ENCODE measurements at regions not wholly inside any gene's neighbourhood (a gene's known extent, or its start where the extent isn't known, plus 50 kb on each side); places are given as distances from the start of the nearest gene placed in this dataset.

GRCh38 chr2:78845664-78846185 is 179.8 kb upstream of the REG3G start:
- Histone ChIP-seq H3K27ac (replicated peaks) (no peak overlapping the region), H3K4me3 (replicated peaks; ENCODE audit: insufficient read depth, low read length) (no peak overlapping the region), H3K27me3 (ENCODE audit: insufficient read depth, poor library complexity, severe bottlenecking) (no peaks in the 10 kb centered on the region)
- no peak for DNase-seq (ENCODE audit: low read depth in 1 of 2, low spot score in 1 of 2)
- no peak for TF ChIP-seq SPI1 (IDR thresholded peaks at IDR 0.05; ENCODE audit: borderline replicate concordance, low read depth)
- no peak for TF ChIP-seq CTCF (IDR thresholded peaks at IDR 0.05; ENCODE audit: insufficient read depth, low read length)
- TF ChIP-seq GABPA (IDR thresholded peaks at IDR 0.05; ENCODE audit: low read depth): no peak
- no peak for TF ChIP-seq POLR2AphosphoS5 (IDR thresholded peaks at IDR 0.05; ENCODE audit: low read depth)
- no peak for TF ChIP-seq REST (IDR thresholded peaks at IDR 0.05; ENCODE audit: insufficient replicate concordance, low read depth)

DNA sequence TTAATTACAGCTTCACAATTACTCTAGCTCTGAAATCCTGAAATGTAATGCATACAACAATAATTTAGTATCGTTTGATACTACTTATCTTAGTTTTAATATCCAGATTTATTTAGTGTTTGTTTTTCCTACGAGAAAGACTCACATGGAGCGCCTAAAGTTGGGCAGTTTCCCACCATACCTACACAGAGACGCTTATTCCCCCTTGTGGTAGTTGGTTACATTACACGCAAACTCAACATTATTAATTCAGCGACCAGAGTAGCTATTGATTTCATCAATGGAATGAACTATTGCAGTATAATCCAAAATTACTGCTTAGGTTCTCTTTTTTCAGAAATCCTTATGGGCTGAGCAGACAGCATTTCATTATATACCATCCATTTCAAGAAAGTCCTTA is 164.0 kb upstream of the REG3G start:
- TF ChIP-seq REST (IDR thresholded peaks at IDR 0.05; ENCODE audit: insufficient replicate concordance, low read depth) (no peak), SPI1 (IDR thresholded peaks at IDR 0.05; ENCODE audit: borderline replicate concordance, low read depth) (no peak), POLR2AphosphoS5 (IDR thresholded peaks at IDR 0.05; ENCODE audit: low read depth) (no peak), GABPA (IDR thresholded peaks at IDR 0.05; ENCODE audit: low read depth) (no peak), CTCF (IDR thresholded peaks at IDR 0.05; ENCODE audit: insufficient read depth, low read length) (no peak)
- H3K27me3 ChIP-seq (ENCODE audit: insufficient read depth, poor library complexity, severe bottlenecking): no peaks in the 10 kb centered on the region
- no peak overlapping the region for H3K27ac ChIP-seq (replicated peaks)
- DNase-seq (ENCODE audit: low read depth in 1 of 2, low spot score in 1 of 2): peak in 1 of 2 experiments; percentile 7
- H3K4me3 ChIP-seq (replicated peaks; ENCODE audit: insufficient read depth, low read length): no peak overlapping the region

DNA sequence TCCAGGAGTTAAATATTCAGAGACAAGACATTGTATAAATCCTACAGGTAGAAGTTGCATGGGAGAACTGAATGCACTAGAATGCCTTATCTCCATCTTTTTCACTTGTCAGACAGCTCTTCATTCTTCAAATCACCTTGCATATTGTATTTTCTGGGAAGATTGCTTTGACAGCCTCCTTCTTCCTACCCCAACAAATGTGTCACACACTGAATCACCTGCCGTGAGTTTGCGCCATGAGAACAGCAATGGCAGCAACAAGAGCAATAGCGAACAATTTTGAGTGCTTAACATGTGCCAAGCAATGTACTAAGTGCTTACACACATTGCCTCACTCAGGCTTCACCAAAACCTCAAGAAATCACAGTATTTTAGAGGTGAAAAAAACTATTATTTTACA is 161.3 kb upstream of the REG3G start:
- Histone ChIP-seq H3K4me3 (replicated peaks; ENCODE audit: insufficient read depth, low read length) (no peak overlapping the region), H3K27ac (replicated peaks) (no peak overlapping the region), H3K27me3 (ENCODE audit: insufficient read depth, poor library complexity, severe bottlenecking) (no peaks in the 10 kb centered on the region)
- no peak for DNase-seq (ENCODE audit: low read depth in 1 of 2, low spot score in 1 of 2)
- TF ChIP-seq POLR2AphosphoS5 (IDR thresholded peaks at IDR 0.05; ENCODE audit: low read depth): no peak
- TF ChIP-seq SPI1 (IDR thresholded peaks at IDR 0.05; ENCODE audit: borderline replicate concordance, low read depth): no peak
- TF ChIP-seq REST (IDR thresholded peaks at IDR 0.05; ENCODE audit: insufficient replicate concordance, low read depth): no peak
- TF ChIP-seq CTCF (IDR thresholded peaks at IDR 0.05; ENCODE audit: insufficient read depth, low read length): no peak
- TF ChIP-seq GABPA (IDR thresholded peaks at IDR 0.05; ENCODE audit: low read depth): no peak
